Right lobe of liver (tissue), 4 donors: ENCODE measurements at regions not wholly inside any gene's neighbourhood (a gene's known extent, or its start where the extent isn't known, plus 50 kb on each side); places are given as distances from the start of the nearest gene placed in this dataset.

Experiments
- CTCF ChIP-seq, 4 donors: fragments of 200-600 bp in 3 of 4; fragments of 450-650 bp in 1 of 4; IDR thresholded peaks; one replicate each; pipeline versions ENCODE4 v1.5.1 to v1.8.0; 2016 to 2022; ENCODE audit warnings: antibody characterized with exemption in 4 of 4, mild to moderate bottlenecking in 2 of 4
- POLR2A ChIP-seq: fragments of 450-650 bp; IDR thresholded peaks from one replicate; pipeline ENCODE4 v1.6.1; 2017; ENCODE audit warnings: antibody characterized with exemption, mild to moderate bottlenecking
- donor health status: DM: no; HTN: no; CAD: no.
- donor health status: DM: no; HTN: no; CAD: no.
- donor health status: DM: no; HTN: yes; CAD: no.

GRCh38 chr6:118745156-118745555 lies 93.8 kb upstream of the CEP85L start:
- TF ChIP-seq CTCF (IDR thresholded peaks at IDR 0.05) (no peak), POLR2A (no peak)
